CD4-positive, alpha-beta T cell (primary cell): ENCODE measurements at regions not wholly inside any gene's neighbourhood (a gene's known extent, or its start where the extent isn't known, plus 50 kb on each side); places are given as distances from the start of the nearest gene placed in this dataset.

ENCODE experiments used
- ATAC-seq: fragments of 200-7000 bp; cut with Tn5 transposase; one replicate; pipeline ENCODE4 v1.10.0; 2022; ENCODE audit warnings: mild to moderate bottlenecking; ENCODE audit not compliant: poor library complexity
- CTCF ChIA-PET: fragments of 350-600 bp; sonication (Branson Sonifier 250); formaldehyde crosslinking; loops from one replicate; lab custom pipeline; 2021; ENCODE audit warnings: antibody characterized with exemption, inconsistent platforms; lab: Charles Lee
- POLR2A ChIA-PET: fragments of 350-600 bp; sonication (Branson Sonifier 250); formaldehyde crosslinking; loops from one replicate; lab custom pipeline; 2021; ENCODE audit warnings: antibody characterized with exemption, inconsistent platforms; lab: Charles Lee
- DNase-seq, 14 experiments: peaks; one replicate each; pipeline ENCODE4 v3.0.0-alpha.2; 2013 to 2020; ENCODE audit warnings: mixed read lengths in 2 of 14
- H3K27ac ChIP-seq, 2 donors: one replicate each; pipeline versions ENCODE4 v1.5.1 to v1.7.0; 2013; ENCODE audit warnings: low read length in 2 of 2, low read depth in 1 of 2, mild to moderate bottlenecking in 1 of 2
- H3K27me3 ChIP-seq, 2 experiments: 1 replicate in 1 of 2; 2 replicates in 1 of 2; pipeline versions ENCODE4 v1.6.1 to v1.7.0; 2013; ENCODE audit warnings: low read length in 2 of 2, control low read depth in 1 of 2, mild to moderate bottlenecking in 1 of 2, moderate library complexity in 1 of 2; ENCODE audit not compliant: insufficient read depth in 2 of 2, control insufficient read depth in 1 of 2
- H3K36me3 ChIP-seq: one replicate; pipeline ENCODE4 v1.6.1; 2013; ENCODE audit warnings: low read length, control low read depth; ENCODE audit not compliant: insufficient read depth
- H3K4me1 ChIP-seq: one replicate; pipeline ENCODE4 v1.6.1; 2013; ENCODE audit warnings: low read length, control low read depth; ENCODE audit not compliant: insufficient read depth
- H3K4me3 ChIP-seq: one replicate; pipeline ENCODE4 v1.5.1; 2013; ENCODE audit warnings: mild to moderate bottlenecking, low read length, moderate library complexity
- H3K9me3 ChIP-seq, 2 experiments: 1 replicate in 1 of 2; 2 replicates in 1 of 2; pipeline versions ENCODE4 v1.6.1 to v1.7.0; 2013; ENCODE audit warnings: low read length in 2 of 2, mild to moderate bottlenecking in 2 of 2, control low read depth in 1 of 2, moderate library complexity in 1 of 2; ENCODE audit not compliant: control insufficient read depth in 1 of 2, insufficient read depth in 1 of 2
- H3K27ac Mint-ChIP-seq: one replicate; pipeline ENCODE4 v1.8.0; 2020; ENCODE audit warnings: mixed read lengths
- H3K27me3 Mint-ChIP-seq: one replicate; pipeline ENCODE4 v1.8.0; 2021; ENCODE audit warnings: mixed read lengths
- H3K36me3 Mint-ChIP-seq: one replicate; pipeline ENCODE4 v1.8.0; 2021; ENCODE audit warnings: low read depth, mixed read lengths
- H3K4me1 Mint-ChIP-seq: one replicate; pipeline ENCODE4 v1.8.0; 2021; ENCODE audit warnings: low read depth, mixed read lengths
- H3K4me3 Mint-ChIP-seq: one replicate; pipeline ENCODE4 v1.8.0; 2020; ENCODE audit warnings: mild to moderate bottlenecking, mixed read lengths
- H3K9me3 Mint-ChIP-seq: one replicate; pipeline ENCODE4 v1.8.0; 2020; ENCODE audit warnings: mixed read lengths
- CTCF ChIP-seq: fragments of 200-600 bp; IDR thresholded peaks from one replicate; pipeline ENCODE4 v1.8.0; 2022; ENCODE audit warnings: antibody characterized with exemption, mild to moderate bottlenecking
- intact Hi-C, 2 experiments: fragments of 100-400 bp; cut with DNase I in 1 of 2; cut with micrococcal nuclease in 1 of 2; formaldehyde crosslinking; loops; one replicate each; pipeline versions ENCODE4 v1.15.1 to v1.9.0; 2023 to 2025; cut with DNase I, micrococcal nuclease

GRCh38 chr6:135567375-135568083, 70.0 kb upstream of the AHI1 start:
- H3K4me3 ChIP-seq = no peak overlapping the region
- intact Hi-C loops = no loop called here
- peaks cover 3% of the 10 kb centered on the region for H3K27me3 Mint-ChIP-seq
- no peaks in the 10 kb centered on the region for H3K36me3 Mint-ChIP-seq
- H3K4me3 Mint-ChIP-seq = no peak overlapping the region
- no peak for TF ChIP-seq CTCF
- H3K36me3 ChIP-seq = no peaks in the 10 kb centered on the region
- H3K27me3 ChIP-seq = no peaks in the 10 kb centered on the region
- peaks cover 15% of the 10 kb centered on the region for H3K4me1 Mint-ChIP-seq
- POLR2A ChIA-PET = interaction anchor here (1.2 to 1.4 kb wide), 2 partner anchors 15 to 722 kb away, joined by 3 read pairs; partner anchors contain the start of gene BCLAF1
- H3K27ac ChIP-seq = no peak overlapping the region
- peaks cover 0 to 5% of the 10 kb centered on the region in 2 experiments for H3K9me3 ChIP-seq
- DNase-seq = no peak
- CTCF ChIA-PET = interaction anchor here (1.4 kb wide), 1 partner anchor 10 kb away, joined by 3 read pairs; no protein-coding TSS in a partner anchor
- no peak overlapping the region for H3K27ac Mint-ChIP-seq
- no peaks in the 10 kb centered on the region for H3K9me3 Mint-ChIP-seq
- H3K4me1 ChIP-seq = peaks cover 2% of the 10 kb centered on the region
- no peak for ATAC-seq

- POLR2A ChIA-PET = interaction anchor here (0.6 to 1.8 kb wide), 4 partner anchors 14 to 1906 kb away, joined by 3 to 6 read pairs (median 3); partner anchors contain the start of gene BCLAF1
- H3K27ac Mint-ChIP-seq = no peak overlapping the region
Measured at GRCh38 chr6:135568379-135568778, 70.8 kb upstream of the AHI1 start.

GRCh38 chr6:135572051-135572450, 74.5 kb upstream of the AHI1 start:
- Mint-ChIP-seq H3K9me3 (no peaks in the 10 kb centered on the region), H3K27ac (no peak overlapping the region)

More at GRCh38 chr6:135568379-135568778, 70.8 kb upstream of the AHI1 start:
- TF ChIP-seq CTCF = no peak
- DNase-seq (peak in 8 of 14 experiments; percentile 1 to 73 (median 26)), ATAC-seq (peak; percentile 89)
- CTCF ChIA-PET = interaction anchor here (0.8 to 1.4 kb wide), 2 partner anchors 9 to 13 kb away, joined by 3 read pairs; no protein-coding TSS in a partner anchor
- H3K4me3 ChIP-seq = no peak overlapping the region
- peaks cover 0 to 5% of the 10 kb centered on the region in 2 experiments for H3K9me3 ChIP-seq
- no peaks in the 10 kb centered on the region for H3K9me3 Mint-ChIP-seq
- H3K4me1 Mint-ChIP-seq = peaks cover 15% of the 10 kb centered on the region
- H3K4me1 ChIP-seq = peaks cover 2% of the 10 kb centered on the region
- H3K27ac ChIP-seq = no peak overlapping the region
- no peaks in the 10 kb centered on the region for H3K36me3 ChIP-seq
- no peaks in the 10 kb centered on the region for H3K27me3 ChIP-seq
- peak overlapping the region; percentile 30 for H3K4me3 Mint-ChIP-seq
- no peaks in the 10 kb centered on the region for H3K36me3 Mint-ChIP-seq
- intact Hi-C loops = no loop called here
- peaks cover 3% of the 10 kb centered on the region for H3K27me3 Mint-ChIP-seq

More at GRCh38 chr6:135572051-135572450, 74.5 kb upstream of the AHI1 start:
- no peak for DNase-seq
- peaks cover 24% of the 10 kb centered on the region for H3K4me1 Mint-ChIP-seq
- no peak overlapping the region for H3K27ac ChIP-seq
- intact Hi-C loops = no loop called here
- H3K36me3 ChIP-seq = no peaks in the 10 kb centered on the region
- ATAC-seq = no peak
- ChIA-PET CTCF (no interaction called here), POLR2A (no interaction called here)
- H3K36me3 Mint-ChIP-seq = no peaks in the 10 kb centered on the region
- H3K27me3 ChIP-seq = no peaks in the 10 kb centered on the region
- peaks cover 2% of the 10 kb centered on the region for H3K4me1 ChIP-seq
- TF ChIP-seq CTCF = no peak
- peaks cover 3% of the 10 kb centered on the region for H3K27me3 Mint-ChIP-seq
- H3K4me3 Mint-ChIP-seq = no peak overlapping the region
- no peaks in the 10 kb centered on the region for H3K9me3 ChIP-seq
- no peak overlapping the region for H3K4me3 ChIP-seq
